SK-N-MC (cell line): ENCODE measurements at regions not wholly inside any gene's neighbourhood (a gene's known extent, or its start where the extent isn't known, plus 50 kb on each side); places are given as distances from the start of the nearest gene placed in this dataset.

Experiments
- DNase-seq: peaks from one replicate; pipeline ENCODE4 v3.0.0-alpha.2; 2011; ENCODE audit warnings: low read depth, low spot score
- H3K27ac ChIP-seq: fragments of 200-600 bp; sonication (generic); 2 replicates; pipeline ENCODE4 v1.5.1; 2016; ENCODE audit warnings: mixed run types
- H3K36me3 ChIP-seq: fragments of 200-600 bp; sonication (generic); 2 replicates; pipeline ENCODE4 v1.6.1; 2017; ENCODE audit warnings: antibody characterized with exemption, low read length, mixed read lengths; ENCODE audit not compliant: insufficient read depth
- H3K4me3 ChIP-seq: fragments of 200-600 bp; sonication (generic); 2 replicates; pipeline ENCODE4 v1.5.1; 2016
- H3K9ac ChIP-seq: fragments of 200-600 bp; sonication (generic); 2 replicates; pipeline ENCODE4 v1.8.0; 2017; ENCODE audit warnings: mixed run types, mixed read lengths; ENCODE audit not compliant: insufficient read length
- H3K9me3 ChIP-seq: fragments of 200-600 bp; sonication (generic); 2 replicates; pipeline ENCODE4 v1.6.1; 2017; ENCODE audit warnings: low read depth, mild to moderate bottlenecking, antibody characterized with exemption, low read length, moderate library complexity, mixed read lengths
- EZH2 ChIP-seq: fragments of 200-600 bp; sonication (generic); IDR thresholded peaks from one replicate; pipeline ENCODE4 v1.6.1; 2017; ENCODE audit warnings: antibody characterized with exemption
- FOXP2 ChIP-seq: optimal IDR thresholded peaks from 2 replicates; pipeline ENCODE3; 2011; ENCODE audit warnings: mild to moderate bottlenecking, moderate library complexity; ENCODE audit not compliant: insufficient read depth; ENCODE audit errors: extremely low read length, control extremely low read depth
- POLR2AphosphoS5 ChIP-seq: IDR thresholded peaks from 2 replicates; pipeline ENCODE4 v1.6.1; 2012; ENCODE audit warnings: mild to moderate bottlenecking, low read depth, low read length, borderline replicate concordance

DNA sequence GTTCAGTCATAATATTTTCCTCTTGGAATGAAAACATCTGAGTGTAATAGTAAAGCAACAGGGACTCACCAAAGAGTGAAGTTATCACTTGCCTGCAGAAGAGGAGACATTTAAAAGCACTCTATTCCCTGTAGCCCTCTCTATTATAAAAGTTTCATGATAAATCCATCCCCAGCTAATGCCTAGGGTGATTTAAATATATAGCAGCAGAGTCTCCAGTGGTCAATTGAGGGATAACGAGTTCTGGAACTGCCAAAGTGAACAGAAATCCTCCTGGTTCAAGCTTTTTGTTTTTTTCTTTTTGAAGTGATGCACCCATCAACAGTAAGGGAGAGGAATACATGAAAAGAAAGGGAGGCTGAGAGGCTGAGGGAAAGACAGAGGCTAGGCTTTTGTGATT lies 87.3 kb downstream of the EVX1 start:
- TF ChIP-seq FOXP2 (no peak), POLR2AphosphoS5 (no peak), EZH2 (no peak)
- DNase-seq: no peak

DNA sequence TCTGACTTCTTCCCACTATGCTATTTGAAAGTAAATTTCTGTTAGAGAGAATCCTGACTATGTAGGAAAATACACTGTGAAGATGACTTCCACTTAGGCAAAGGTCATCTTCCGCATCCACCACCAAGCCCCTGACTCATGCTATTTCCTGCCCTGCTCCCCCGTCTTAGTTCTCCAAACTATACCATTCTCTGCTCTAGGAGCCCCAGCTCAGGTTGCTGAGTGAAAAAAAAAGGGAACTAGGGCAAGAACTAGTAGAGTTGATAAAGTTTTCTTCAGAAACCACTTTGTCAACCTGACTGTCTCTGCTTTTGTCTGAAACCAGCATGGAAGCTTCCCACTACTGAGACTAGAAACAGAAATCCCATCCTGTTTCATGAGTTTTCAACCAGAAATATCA lies 96.9 kb downstream of the EVX1 start:
- no peak for TF ChIP-seq POLR2AphosphoS5
- TF ChIP-seq EZH2: no peak
- no peak for TF ChIP-seq FOXP2
- no peak for DNase-seq

More for the DNA sequence above, 87.3 kb downstream of the EVX1 start:
- Histone ChIP-seq H3K36me3 (no peaks in the 10 kb centered on the region), H3K4me3 (no peak overlapping the region), H3K9ac (no peak overlapping the region), H3K9me3 (no peaks in the 10 kb centered on the region), H3K27ac (no peak overlapping the region)

DNA sequence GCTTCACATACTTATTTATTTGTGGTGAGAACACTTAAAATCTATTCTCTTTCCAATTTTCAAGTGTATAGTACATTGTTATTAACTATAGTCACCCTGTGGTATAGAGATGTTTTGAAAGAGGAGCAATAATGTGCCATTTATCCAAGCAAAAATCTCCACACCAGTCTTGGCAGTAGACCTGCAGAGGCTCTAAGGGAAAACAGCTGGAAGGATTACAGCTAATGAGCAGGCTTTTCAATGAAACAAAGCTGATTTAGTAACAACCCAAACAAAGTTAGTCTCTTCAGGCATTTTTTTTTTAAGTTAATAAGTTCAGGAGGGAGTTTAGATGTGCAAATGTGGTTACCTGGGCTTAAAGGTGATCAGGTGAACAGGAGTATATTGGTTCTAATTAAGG lies 101.9 kb downstream of the EVX1 start:
- Histone ChIP-seq H3K4me3 (no peak overlapping the region), H3K9me3 (no peaks in the 10 kb centered on the region), H3K36me3 (no peaks in the 10 kb centered on the region), H3K27ac (no peak overlapping the region), H3K9ac (no peak overlapping the region)
- TF ChIP-seq EZH2: no peak
- TF ChIP-seq FOXP2: no peak
- no peak for TF ChIP-seq POLR2AphosphoS5
- DNase-seq: no peak

More for the DNA sequence above, 96.9 kb downstream of the EVX1 start:
- Histone ChIP-seq H3K36me3 (no peaks in the 10 kb centered on the region), H3K27ac (no peak overlapping the region), H3K9me3 (no peaks in the 10 kb centered on the region), H3K9ac (no peak overlapping the region), H3K4me3 (no peak overlapping the region)

DNA sequence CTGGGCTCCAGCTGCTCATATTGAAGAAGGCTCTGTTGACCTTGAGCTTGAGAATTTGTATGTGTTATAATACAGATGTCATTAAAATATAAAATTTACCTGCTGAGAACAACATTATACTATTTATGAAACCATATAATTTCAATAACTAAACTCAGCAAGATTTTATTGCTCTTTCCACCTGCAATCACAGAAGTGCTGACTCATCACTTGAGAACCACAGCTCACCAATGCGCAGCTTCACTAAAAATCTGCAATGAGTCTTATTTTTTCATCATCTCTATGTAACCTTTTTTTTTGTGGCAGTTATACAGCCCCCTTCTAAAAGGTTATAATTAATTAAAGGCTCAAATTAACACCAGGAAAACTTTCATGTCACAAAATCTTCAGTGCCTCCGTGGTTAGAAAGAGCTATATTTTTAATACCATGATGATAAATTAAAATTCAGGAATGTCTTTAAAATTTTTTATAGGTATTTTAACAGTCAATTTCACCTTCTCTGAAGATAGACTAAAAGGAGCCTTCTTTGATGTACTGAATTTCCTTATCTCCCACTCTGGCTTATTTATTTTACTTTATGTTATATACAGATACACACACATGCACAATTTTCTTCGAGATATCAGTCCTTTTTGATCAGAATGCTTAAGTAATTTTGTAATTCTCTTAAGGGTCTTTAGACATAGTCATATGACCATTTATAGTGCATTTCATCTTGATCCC lies 102.7 kb downstream of the EVX1 start:
- TF ChIP-seq FOXP2: no peak
- no peak for TF ChIP-seq EZH2
- TF ChIP-seq POLR2AphosphoS5: no peak
- Histone ChIP-seq H3K9ac (no peak overlapping the region), H3K4me3 (no peak overlapping the region), H3K36me3 (no peaks in the 10 kb centered on the region), H3K27ac (no peak overlapping the region), H3K9me3 (no peaks in the 10 kb centered on the region)
- no peak for DNase-seq

DNA sequence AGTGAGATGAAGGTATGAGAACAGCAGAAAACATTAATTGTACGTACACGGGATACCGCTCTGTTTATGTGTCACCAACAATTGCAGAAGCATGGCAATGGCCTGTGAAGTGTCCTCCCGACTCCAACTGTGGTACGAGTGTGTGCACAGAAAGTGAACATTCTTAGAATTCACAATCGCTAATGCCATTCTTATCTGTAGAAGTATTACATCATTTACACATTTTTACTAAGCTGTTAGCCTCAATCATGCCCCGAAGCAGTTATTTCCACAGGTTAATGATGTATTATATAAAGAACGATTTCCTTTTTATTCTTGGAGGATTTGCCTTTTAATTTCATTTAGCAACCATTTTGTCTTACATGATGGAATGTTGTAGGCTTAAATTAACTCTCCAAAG lies 103.4 kb downstream of the EVX1 start:
- Histone ChIP-seq H3K27ac (no peak overlapping the region), H3K9ac (no peak overlapping the region), H3K9me3 (no peaks in the 10 kb centered on the region), H3K4me3 (no peak overlapping the region), H3K36me3 (no peaks in the 10 kb centered on the region)
- TF ChIP-seq POLR2AphosphoS5: no peak
- TF ChIP-seq EZH2: no peak
- no peak for TF ChIP-seq FOXP2
- no peak for DNase-seq

DNA sequence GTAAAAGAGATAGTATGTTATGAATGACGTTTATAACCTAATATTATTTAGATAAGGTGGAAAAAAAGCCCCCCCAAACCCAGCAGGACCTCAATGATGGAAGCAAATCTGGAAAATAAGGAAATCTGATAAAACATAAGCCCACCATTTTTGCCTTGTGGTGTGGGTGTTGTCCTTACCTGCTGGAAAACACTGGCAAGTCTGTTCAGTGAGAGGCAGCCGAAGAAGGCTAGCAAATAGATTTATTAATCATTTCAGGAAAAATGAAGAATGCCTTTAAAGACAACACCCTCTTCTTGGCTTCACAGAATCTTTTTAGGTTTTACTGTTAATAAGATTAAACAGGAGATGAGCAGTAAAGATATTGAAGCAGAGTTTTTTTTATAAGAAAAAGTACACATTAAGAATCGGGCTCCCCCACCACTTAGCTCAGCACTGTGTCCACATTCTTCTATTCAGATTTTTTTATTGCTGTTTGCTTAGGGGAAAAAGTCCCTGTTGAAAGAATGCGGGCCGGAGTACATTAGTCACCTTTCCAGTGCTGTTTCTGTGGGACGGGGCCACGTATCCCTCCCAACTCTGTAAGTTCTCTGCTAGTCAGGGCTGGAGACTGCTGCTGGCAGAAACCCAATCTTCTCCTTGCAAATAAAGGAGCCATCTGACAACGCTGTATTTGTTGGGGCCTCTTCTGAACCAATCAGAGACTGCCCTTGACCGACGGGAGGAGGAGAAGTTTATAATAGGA lies 104.1 kb downstream of the EVX1 start:
- no peaks in the 10 kb centered on the region for H3K9me3 ChIP-seq
- TF ChIP-seq FOXP2: no peak
- no peak for TF ChIP-seq EZH2
- TF ChIP-seq POLR2AphosphoS5: no peak
- no peak overlapping the region for H3K9ac ChIP-seq
- no peaks in the 10 kb centered on the region for H3K36me3 ChIP-seq
- H3K4me3 ChIP-seq: no peak overlapping the region
- H3K27ac ChIP-seq: no peak overlapping the region
- no peak for DNase-seq

DNA sequence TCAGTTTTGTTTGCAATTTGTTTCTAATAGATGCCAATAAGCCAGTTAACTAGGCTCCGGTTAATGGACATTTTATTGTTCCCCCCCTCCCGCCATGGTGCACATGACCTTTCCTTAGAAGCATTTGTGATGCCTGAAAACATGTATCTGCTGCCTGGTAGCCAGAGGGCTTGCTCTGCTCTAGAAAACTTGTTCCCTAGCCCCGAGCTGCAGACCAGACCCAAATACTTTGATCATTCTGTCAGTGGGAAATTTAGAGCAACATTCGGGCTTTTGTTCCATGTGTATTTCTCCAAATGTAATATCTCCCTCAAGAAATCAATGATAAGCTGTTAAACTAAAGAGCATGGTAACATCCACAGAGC lies 104.7 kb downstream of the EVX1 start:
- H3K27ac ChIP-seq: no peak overlapping the region
- no peak for TF ChIP-seq FOXP2
- TF ChIP-seq EZH2: no peak
- no peak for TF ChIP-seq POLR2AphosphoS5
- H3K36me3 ChIP-seq: no peaks in the 10 kb centered on the region
- H3K4me3 ChIP-seq: no peak overlapping the region
- DNase-seq: no peak
- H3K9ac ChIP-seq: no peak overlapping the region
- H3K9me3 ChIP-seq: no peaks in the 10 kb centered on the region

DNA sequence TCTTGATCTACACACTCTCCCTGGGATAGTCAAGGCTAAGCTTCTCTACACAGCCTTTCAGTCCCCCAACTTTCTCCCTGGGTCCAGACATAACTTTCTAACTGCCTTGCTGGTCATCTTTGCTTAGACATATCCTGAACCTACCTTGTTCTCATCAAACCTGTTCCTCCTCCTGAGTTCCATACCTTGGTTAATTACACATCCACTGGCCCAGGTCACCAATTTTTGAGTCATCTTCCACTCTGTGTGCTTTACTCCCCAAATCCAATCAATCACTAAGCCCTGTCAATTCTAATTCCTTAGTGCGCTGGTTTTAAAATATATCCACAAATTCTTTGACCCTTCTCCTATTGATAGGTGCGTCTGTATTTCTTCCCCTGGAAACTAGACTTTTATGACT lies 107.0 kb downstream of the EVX1 start:
- no peak for DNase-seq
- H3K9me3 ChIP-seq: no peaks in the 10 kb centered on the region
- H3K27ac ChIP-seq: no peak overlapping the region
- TF ChIP-seq POLR2AphosphoS5 (no peak), FOXP2 (no peak)
- no peak overlapping the region for H3K9ac ChIP-seq
- H3K36me3 ChIP-seq: no peaks in the 10 kb centered on the region
- no peak overlapping the region for H3K4me3 ChIP-seq

DNA sequence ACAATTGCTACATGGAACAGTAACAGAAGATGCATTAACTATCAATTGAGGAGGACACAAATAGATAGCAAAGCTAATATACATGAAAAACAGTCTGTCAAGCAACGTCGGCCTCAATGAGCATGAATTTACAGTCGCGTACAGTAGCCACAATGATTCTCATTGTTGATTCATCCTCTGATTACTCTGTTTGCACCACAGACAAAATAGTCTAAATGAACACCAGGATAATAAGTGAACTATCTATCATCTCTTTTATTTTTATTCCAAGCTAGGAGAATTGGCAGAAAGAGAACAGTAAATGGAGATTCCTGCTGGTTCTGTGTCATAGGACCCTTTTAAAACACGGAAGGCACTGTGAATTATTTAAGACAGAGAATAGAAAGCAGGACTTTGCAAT lies 108.5 kb downstream of the EVX1 start:
- Histone ChIP-seq H3K36me3 (no peaks in the 10 kb centered on the region), H3K9ac (no peak overlapping the region), H3K27ac (no peak overlapping the region), H3K9me3 (no peaks in the 10 kb centered on the region), H3K4me3 (no peak overlapping the region)
- no peak for DNase-seq
- TF ChIP-seq EZH2 (no peak), FOXP2 (no peak), POLR2AphosphoS5 (no peak)
